Choroid plexus epithelial cell (primary cell): ENCODE measurements at regions not wholly inside any gene's neighbourhood (a gene's known extent, or its start where the extent isn't known, plus 50 kb on each side); places are given as distances from the start of the nearest gene placed in this dataset.

Source experiments
- DNase-seq: peaks from one replicate; pipeline ENCODE4 v3.0.0-alpha.2; 2010; ENCODE audit warnings: low read depth
- H3K4me3 ChIP-seq: 2 replicates; pipeline ENCODE4 v1.5.1; 2011; ENCODE audit warnings: low read depth, mild to moderate bottlenecking, control low read depth, low read length, moderate library complexity
- TF ChIP-seq, protein P1 (sequence below): conservative IDR thresholded peaks from 2 replicates; pipeline ENCODE4 v1.5.1; 2011; ENCODE audit warnings: low read depth, mild to moderate bottlenecking, control low read depth, inconsistent platforms, low read length, moderate library complexity

DNA sequence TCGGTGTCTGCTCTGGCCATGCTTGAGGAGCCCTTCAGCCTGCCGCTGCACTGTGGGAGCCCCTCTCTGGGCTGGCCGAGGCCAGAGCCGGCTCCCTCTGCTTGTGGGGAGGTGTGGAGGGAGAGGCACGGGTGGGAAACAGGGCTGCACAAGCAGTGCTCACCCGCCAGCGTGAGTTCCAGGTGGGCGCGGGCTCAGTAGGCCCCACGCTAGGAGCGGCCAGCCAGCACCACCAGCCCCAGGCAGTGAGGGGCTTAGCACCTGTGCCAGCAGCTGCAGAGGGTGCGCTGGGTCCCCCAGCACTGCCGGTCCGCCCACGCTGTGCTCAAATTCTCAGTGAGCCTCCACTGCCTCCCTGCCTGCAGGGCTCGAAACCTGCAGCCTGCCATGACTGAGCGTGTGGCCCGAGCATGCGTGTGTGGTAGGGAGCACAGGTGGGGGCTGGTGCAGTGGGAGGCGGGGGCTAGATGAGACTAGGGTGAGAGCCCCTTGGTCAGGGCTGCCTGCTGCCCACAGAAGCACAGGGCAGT lies 223.0 kb downstream of the ZNF248 start:
- no peak for DNase-seq
- no peak overlapping the region for H3K4me3 ChIP-seq

DNA sequence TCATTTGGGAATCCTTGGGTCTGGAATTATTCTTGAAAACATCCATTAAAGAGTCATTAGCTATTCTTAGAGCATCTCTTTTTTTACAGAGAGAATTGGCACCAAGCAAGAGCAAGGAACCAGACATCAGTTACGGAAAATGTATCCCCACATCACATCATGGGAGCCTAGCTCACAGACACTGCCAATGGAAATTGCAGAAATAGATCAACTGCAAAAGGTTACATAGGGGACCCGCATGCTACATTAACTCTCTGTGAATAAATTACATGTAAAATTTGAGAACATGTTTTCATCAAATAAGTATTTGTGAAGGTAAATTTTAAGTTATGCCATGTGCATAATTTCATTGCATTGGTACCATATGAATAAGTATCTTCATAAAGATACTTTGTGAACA lies 224.8 kb downstream of the ZNF248 start:
- TF ChIP-seq, protein P1, sequence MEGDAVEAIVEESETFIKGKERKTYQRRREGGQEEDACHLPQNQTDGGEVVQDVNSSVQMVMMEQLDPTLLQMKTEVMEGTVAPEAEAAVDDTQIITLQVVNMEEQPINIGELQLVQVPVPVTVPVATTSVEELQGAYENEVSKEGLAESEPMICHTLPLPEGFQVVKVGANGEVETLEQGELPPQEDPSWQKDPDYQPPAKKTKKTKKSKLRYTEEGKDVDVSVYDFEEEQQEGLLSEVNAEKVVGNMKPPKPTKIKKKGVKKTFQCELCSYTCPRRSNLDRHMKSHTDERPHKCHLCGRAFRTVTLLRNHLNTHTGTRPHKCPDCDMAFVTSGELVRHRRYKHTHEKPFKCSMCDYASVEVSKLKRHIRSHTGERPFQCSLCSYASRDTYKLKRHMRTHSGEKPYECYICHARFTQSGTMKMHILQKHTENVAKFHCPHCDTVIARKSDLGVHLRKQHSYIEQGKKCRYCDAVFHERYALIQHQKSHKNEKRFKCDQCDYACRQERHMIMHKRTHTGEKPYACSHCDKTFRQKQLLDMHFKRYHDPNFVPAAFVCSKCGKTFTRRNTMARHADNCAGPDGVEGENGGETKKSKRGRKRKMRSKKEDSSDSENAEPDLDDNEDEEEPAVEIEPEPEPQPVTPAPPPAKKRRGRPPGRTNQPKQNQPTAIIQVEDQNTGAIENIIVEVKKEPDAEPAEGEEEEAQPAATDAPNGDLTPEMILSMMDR, result no peak
- DNase-seq, result no peak
- H3K4me3 ChIP-seq, result no peak overlapping the region

More for the DNA sequence above, 223.0 kb downstream of the ZNF248 start:
- TF ChIP-seq, protein P1, result no peak

DNA sequence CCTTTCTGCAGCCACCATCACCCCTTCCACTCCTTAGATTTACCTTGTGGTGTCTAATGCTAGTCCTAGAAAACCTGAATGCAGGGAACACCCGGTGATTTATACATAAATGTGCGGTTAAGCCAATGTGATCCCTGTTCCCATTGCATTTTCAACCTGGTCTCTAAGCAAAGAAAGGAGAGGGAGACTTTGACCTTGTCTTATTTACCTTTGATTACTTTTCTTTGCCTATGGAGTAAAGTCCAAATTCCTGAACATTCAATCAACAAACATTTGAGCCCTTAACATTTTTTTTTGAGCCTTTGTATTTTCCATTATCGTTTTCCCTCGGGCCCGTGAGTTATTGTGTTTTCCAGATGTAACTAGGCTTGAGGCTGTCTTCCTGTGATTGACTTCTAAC lies 233.9 kb downstream of the ZNF248 start:
- TF ChIP-seq, protein P1, result no peak
- H3K4me3 ChIP-seq, result no peak overlapping the region
- no peak for DNase-seq

DNA sequence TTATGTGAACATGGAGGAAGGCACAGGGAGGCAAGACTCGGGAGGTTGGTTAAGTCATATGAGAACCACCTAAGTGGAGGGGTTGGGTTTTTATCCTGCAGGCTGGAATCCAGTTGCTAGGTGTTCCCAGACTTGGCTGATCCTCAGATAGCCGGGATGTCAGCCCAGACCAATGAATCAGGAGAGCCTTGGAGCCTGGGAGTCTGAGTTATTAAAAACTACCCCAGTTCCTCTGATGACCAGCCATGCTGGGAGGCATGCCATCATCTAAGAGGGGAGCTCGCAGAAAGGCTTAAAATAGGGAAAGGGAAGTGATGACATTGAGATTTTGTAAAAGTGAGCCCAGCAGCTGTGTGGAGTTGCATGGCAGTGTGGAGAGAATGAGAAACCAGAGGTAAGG lies 238.1 kb downstream of the ZNF248 start:
- TF ChIP-seq, protein P1, result no peak
- no peak overlapping the region for H3K4me3 ChIP-seq
- no peak for DNase-seq

DNA sequence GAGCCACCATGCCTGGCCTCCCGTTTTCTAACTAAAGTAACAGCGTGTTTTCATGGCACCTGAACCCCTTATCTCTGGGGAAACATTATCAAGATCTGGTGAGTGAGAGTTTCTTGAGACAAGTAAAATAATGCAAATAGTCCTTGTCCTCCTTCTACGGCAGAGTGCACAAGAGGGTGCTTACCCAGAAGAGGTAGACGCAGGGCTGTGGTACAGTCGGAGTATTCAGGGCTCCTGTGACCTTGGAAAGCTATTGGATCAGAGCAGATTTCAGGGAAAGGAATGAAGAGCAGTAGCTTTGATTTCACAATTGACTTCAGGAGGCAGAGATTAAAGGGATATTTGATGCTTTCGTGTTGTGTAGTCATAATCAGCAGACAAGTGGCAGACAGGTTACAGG lies 269.1 kb downstream of the ZNF248 start:
- TF ChIP-seq, protein P1, result no peak
- no peak for DNase-seq
- no peak overlapping the region for H3K4me3 ChIP-seq

DNA sequence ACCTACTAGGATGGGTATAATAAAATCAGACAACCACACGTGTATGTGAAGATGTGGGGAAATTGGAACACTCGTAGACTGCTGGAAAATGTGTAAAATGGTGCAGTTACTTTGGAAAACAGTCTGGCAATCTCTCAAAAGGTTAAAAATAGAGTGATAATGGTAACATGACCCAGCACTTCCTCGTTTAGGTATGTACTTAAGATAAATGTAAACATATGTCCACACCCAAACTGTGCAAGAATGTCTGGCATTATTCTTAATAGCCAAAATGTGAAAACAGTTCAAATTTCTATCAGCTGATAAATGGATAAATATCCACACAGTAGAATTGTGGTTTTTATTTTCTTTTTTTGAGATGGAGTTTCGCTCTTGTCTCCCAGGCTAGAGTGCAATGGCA lies 272.8 kb downstream of the ZNF248 start:
- no peak overlapping the region for H3K4me3 ChIP-seq
- no peak for DNase-seq
- TF ChIP-seq, protein P1, result no peak

DNA sequence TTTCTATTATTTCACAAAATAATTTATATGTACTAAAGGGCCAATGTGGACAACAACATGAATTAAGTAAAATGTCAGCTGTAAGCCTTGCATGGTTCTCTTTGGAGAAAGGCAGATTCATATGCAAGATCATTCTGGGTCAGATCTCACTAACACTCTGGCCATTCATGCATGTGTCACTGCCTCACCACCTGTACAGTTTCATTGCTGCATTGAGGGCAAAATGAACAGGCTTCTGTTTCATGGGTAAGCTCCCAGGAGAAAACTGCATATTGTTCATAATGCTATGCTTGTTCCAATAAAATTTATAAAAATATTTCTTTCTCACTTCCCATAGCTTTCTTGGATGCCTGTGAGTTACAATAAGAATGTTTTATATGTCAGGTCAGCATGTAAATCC lies 275.2 kb downstream of the ZNF248 start:
- no peak for DNase-seq
- TF ChIP-seq, protein P1, result no peak
- H3K4me3 ChIP-seq, result no peak overlapping the region
